ENCODE measurements at regions not wholly inside any gene's neighbourhood (a gene's known extent, or its start where the extent isn't known, plus 50 kb on each side); places are given as distances from the start of the nearest gene placed in this dataset.
"Not testable (repeated sequence)": the region's sequence is repeated elsewhere in the genome, so short reads cannot be mapped to it uniquely, and the experiment has no call there.

DNA sequence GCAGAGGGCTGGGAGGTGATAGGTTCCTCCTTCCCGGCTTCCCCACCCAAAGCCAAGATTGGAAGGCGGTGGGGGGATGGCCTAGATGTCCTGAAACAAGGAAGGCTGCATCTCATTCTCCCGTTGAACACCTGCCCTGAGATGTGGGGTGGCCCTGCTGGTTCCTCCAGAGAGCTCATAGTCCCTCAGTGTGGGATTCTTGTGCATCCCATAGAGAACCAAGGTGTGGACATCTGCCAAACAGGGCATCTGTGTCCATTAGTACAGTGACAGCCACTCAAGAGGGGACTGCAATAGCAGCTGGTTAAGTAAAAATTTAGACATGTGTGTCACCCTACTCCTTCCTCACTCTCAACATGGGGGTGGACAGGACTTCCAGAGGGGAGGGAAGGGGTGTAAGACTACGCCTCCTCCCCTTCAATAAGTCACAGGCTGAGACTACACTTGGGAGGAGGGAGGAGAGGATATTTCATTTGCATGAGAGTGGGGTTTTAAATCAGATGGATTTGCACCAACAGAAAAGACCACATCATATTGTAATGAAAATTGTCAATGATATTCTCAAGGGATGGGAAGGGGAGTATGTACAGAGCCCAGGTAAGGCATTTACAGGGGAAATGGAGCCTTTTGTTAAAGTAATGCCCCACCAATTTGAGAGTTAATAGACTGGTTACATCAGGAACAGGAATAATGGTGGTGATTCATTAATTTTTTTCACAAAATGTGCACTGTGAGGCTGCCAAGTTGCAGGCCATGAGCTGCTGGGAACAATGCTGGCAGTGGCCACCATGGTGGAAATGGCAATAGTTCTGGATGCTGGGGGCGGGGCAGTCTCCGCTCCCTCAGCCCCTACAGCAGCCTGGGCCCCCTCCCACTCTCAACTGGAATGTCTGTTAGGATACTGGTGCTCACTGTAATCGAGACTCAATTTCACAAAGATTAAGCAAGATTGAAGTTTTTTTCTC lies 80.6 kb downstream of the TEX51 start:
- H3K27me3 ChIP-seq, result peaks cover 5% of the 10 kb centered on the region; the same call in 1 of the 2 replicates
- H3K36me3 ChIP-seq, result no peaks in the 10 kb centered on the region
- H3K27ac ChIP-seq, result no peak overlapping the region
- no peaks in the 10 kb centered on the region for H3K9me3 ChIP-seq (replicated peaks)
- no peak for DNase-seq
- H3K4me3 ChIP-seq, result no peak overlapping the region
- H3K4me1 ChIP-seq, result no peaks in the 10 kb centered on the region

DNA sequence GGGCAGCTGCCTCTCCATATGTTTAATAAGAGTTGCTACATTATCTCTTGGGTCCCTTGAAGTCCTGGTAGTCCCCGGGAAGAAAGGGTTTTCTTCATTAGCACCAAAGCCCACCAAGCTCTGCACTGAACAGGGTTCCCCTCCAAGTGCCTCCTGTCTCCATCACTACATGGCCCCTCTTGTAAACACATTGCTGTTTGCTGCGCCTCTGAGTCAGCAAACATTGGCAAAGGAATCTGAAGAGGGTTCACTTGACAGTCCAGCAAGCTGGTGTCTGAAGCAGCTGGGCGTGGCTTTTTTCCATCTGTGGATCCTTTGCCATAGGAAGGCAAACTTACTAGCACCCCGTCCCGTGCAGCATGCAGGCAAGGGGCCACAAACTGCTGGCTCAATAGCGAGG lies 82.8 kb downstream of the TEX51 start:
- no peak overlapping the region for H3K27ac ChIP-seq
- H3K9me3 ChIP-seq (replicated peaks), result no peaks in the 10 kb centered on the region
- H3K27me3 ChIP-seq, result no peaks in the 10 kb centered on the region
- no peaks in the 10 kb centered on the region for H3K36me3 ChIP-seq
- H3K4me1 ChIP-seq, result no peaks in the 10 kb centered on the region
- no peak for DNase-seq
- no peak overlapping the region for H3K4me3 ChIP-seq

DNA sequence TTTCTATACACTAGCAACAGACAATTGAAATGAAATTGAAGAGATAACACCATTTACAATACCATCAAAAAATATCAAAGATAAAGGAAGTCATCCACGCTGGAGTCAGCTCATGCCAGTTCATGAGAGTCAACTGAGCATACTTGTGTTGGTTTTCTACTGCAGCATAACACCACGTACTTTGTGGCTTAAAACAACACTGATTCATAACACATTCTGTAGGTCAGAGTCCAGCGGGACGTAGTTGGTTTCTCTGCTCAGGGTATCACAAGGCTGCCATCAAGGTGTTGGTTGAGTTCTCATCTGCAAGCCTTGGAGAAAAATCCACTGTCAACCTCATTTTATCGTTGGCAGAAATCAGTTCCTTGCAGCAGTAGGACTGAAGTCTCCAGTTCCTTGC lies 84.2 kb downstream of the TEX51 start:
- H3K4me3 ChIP-seq, result no peak overlapping the region
- no peak for DNase-seq
- no peak overlapping the region for H3K27ac ChIP-seq
- H3K9me3 ChIP-seq (replicated peaks), result no peaks in the 10 kb centered on the region
- no peaks in the 10 kb centered on the region for H3K4me1 ChIP-seq
- no peaks in the 10 kb centered on the region for H3K36me3 ChIP-seq
- no peaks in the 10 kb centered on the region for H3K27me3 ChIP-seq

- no peak for DNase-seq
- Histone ChIP-seq H3K4me1 (no peaks in the 10 kb centered on the region), H3K36me3 (no peaks in the 10 kb centered on the region), H3K9me3 (replicated peaks) (no peaks in the 10 kb centered on the region), H3K4me3 (no peak overlapping the region), H3K27me3 (no peaks in the 10 kb centered on the region), H3K27ac (no peak overlapping the region)
Observed at GRCh38 chr2:126986631-126987187, 88.0 kb downstream of the TEX51 start.

GRCh38 chr2:126988482-126988881 lies 89.8 kb downstream of the TEX51 start:
- H3K4me1 ChIP-seq, result no peaks in the 10 kb centered on the region
- H3K4me3 ChIP-seq, result no peak overlapping the region
- no peak for DNase-seq
- no peak overlapping the region for H3K27ac ChIP-seq
- no peaks in the 10 kb centered on the region for H3K36me3 ChIP-seq
- H3K27me3 ChIP-seq, result no peaks in the 10 kb centered on the region
- no peaks in the 10 kb centered on the region for H3K9me3 ChIP-seq (replicated peaks)

DNA sequence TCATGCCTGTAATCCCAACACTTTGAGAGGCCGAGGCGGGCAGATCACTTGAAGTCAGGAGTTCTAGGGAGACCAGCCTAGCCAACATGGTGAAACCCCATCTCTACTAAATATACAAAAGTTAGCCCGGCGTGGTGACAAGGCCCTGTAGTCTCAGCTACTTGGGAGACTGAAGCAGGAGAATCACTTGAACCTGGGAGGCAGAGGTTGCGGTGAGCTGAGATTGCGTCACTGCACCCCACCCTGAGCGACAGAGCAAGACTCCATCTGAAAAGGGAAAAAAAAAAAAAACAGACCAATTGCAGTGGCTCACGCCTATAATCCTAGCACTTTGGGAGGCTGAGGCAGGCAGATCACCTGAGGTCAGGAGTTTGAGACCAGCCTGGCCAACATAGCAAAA lies 90.4 kb downstream of the TEX51 start:
- not testable (repeated sequence) for H3K9me3 ChIP-seq (replicated peaks); DNase-seq; H3K27me3 ChIP-seq; H3K36me3 ChIP-seq; H3K4me3 ChIP-seq; H3K27ac ChIP-seq; H3K4me1 ChIP-seq

- Histone ChIP-seq H3K36me3 (no peaks in the 10 kb centered on the region), H3K4me3 (no peak overlapping the region), H3K27ac (no peak overlapping the region), H3K4me1 (no peaks in the 10 kb centered on the region), H3K27me3 (no peaks in the 10 kb centered on the region), H3K9me3 (replicated peaks) (no peaks in the 10 kb centered on the region)
- DNase-seq, result no peak
Observed at GRCh38 chr2:126990200-126990599, 91.5 kb downstream of the TEX51 start.

- no peaks in the 10 kb centered on the region for H3K27me3 ChIP-seq
- no peaks in the 10 kb centered on the region for H3K4me1 ChIP-seq
- H3K36me3 ChIP-seq, result no peaks in the 10 kb centered on the region
- no peak overlapping the region for H3K27ac ChIP-seq
- no peak for DNase-seq
- H3K9me3 ChIP-seq (replicated peaks), result no peaks in the 10 kb centered on the region
- no peak overlapping the region for H3K4me3 ChIP-seq
Observed at GRCh38 chr2:126990605-126991532, 92.2 kb downstream of the TEX51 start.

DNA sequence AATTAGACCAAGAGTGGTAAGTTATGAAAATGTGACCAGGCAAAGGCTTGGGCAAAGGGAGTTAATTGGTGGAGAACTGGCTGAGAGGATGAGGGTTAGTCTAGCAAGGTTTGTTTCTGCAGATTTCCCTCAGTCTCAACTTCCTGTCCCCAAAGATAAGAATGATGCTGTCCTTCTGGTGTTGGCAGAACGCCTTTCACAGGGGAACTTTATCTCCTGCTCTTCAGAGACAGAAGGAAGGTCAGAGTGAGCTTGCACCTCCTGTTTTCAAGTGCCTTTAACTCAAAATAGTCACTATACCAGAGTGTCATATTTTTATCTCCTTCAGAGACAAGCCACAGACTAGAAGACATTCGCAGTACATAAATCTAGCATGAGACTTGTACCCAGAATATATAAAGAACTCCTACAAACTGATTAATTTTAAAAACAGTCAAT lies 95.7 kb downstream of the TEX51 start:
- no peak overlapping the region for H3K4me3 ChIP-seq
- no peaks in the 10 kb centered on the region for H3K36me3 ChIP-seq
- no peaks in the 10 kb centered on the region for H3K9me3 ChIP-seq (replicated peaks)
- H3K4me1 ChIP-seq, result no peaks in the 10 kb centered on the region
- no peaks in the 10 kb centered on the region for H3K27me3 ChIP-seq
- no peak overlapping the region for H3K27ac ChIP-seq
- no peak for DNase-seq

DNA sequence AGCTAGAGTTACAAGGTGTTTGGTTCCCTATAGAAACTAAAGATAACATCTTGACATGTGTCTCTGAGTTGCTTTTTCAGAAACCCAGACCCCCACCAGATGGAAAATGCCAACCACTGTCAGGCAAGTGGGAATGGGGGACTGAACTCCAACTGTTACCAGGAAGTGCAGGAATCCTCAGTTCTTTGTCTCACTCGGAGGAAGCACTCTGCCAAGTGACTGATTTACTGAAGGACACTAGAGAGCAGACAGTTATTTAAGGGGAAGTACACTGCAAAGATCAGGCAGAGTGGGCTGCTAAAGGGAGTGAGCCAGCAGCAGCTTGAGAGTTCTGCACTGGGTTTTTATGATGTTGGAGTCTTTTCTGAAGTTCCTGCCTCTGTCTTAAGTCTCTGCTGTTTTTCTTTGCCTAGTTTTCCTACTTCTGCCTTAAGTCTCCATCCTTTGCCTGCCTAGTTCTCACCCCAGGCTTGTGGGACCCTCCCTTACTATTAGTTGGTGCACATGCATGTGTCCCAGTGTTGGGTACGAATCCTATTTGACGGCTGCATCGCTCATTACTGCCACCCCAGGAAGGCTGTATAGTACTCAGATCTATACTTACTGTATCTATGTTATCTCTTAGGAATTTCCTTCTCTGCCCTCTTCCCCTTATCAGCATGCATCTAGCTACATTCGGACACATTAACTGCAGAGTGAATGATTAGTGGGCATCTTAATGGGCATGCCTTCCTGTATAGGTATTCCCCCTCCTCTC lies 97.1 kb downstream of the TEX51 start:
- Histone ChIP-seq H3K4me3 (no peak overlapping the region), H3K9me3 (replicated peaks) (no peaks in the 10 kb centered on the region), H3K4me1 (no peaks in the 10 kb centered on the region), H3K27ac (no peak overlapping the region), H3K27me3 (peaks cover 5% of the 10 kb centered on the region; the same call in 1 of the 2 replicates), H3K36me3 (no peaks in the 10 kb centered on the region)
- no peak for DNase-seq

GRCh38 chr2:126996378-126996699 lies 97.6 kb downstream of the TEX51 start:
- no peaks in the 10 kb centered on the region for H3K9me3 ChIP-seq (replicated peaks)
- H3K27ac ChIP-seq, result no peak overlapping the region
- no peak overlapping the region for H3K4me3 ChIP-seq
- no peaks in the 10 kb centered on the region for H3K4me1 ChIP-seq
- peaks cover 5% of the 10 kb centered on the region; the same call in 1 of the 2 replicates for H3K27me3 ChIP-seq
- no peaks in the 10 kb centered on the region for H3K36me3 ChIP-seq
- no peak for DNase-seq

All from SJCRH30 (cell line).